CD4-positive, alpha-beta T cell treated with Interleukin-6 at 100 ng/mL for 8 hours (primary cell): ENCODE measurements at regions not wholly inside any gene's neighbourhood (a gene's known extent, or its start where the extent isn't known, plus 50 kb on each side); places are given as distances from the start of the nearest gene placed in this dataset.

ENCODE experiments used
- DNase-seq: peaks from one replicate; pipeline ENCODE4 v3.0.0-alpha.2; 2020; ENCODE audit warnings: mixed read lengths, low spot score

DNA sequence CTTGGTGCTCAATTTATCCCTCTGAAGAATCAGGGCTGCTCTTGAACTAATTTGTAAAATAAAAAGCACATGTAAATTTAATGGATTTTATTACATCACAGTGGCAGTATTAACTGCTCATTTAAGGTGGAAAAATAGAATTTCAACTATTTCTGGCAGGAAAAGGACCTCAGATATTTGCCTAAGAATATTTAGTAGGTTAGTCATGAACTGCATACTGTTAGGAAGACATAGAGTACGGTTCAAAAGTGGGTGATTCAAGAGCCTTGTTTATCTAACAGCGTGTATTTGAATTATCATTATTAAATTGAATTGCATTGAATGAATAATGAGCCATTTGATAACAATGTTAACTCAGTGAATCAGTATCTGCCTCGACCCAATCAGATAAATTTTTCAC, 248.8 kb upstream of the PBX1 start:
- DNase-seq, result no peak

DNA sequence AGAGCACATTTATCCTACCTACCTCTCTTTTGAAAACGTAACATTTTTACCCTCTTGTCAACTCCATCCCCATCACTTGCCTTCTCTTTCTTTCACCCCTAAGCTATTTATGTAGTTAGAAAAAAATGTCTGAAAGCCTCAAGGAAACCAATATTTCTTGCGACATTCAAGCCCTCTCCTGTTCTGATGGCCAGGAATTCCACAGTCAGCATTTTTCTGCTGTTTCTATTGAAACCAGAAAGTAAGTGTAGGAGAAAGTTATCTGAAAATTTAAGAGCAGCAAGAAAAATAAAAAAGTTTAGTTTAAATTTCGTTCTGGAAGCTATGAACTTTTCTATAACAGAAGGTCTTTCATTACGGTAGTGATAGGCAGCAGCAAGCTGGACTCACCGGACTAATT, 247.6 kb upstream of the PBX1 start:
- DNase-seq, result no peak

DNA sequence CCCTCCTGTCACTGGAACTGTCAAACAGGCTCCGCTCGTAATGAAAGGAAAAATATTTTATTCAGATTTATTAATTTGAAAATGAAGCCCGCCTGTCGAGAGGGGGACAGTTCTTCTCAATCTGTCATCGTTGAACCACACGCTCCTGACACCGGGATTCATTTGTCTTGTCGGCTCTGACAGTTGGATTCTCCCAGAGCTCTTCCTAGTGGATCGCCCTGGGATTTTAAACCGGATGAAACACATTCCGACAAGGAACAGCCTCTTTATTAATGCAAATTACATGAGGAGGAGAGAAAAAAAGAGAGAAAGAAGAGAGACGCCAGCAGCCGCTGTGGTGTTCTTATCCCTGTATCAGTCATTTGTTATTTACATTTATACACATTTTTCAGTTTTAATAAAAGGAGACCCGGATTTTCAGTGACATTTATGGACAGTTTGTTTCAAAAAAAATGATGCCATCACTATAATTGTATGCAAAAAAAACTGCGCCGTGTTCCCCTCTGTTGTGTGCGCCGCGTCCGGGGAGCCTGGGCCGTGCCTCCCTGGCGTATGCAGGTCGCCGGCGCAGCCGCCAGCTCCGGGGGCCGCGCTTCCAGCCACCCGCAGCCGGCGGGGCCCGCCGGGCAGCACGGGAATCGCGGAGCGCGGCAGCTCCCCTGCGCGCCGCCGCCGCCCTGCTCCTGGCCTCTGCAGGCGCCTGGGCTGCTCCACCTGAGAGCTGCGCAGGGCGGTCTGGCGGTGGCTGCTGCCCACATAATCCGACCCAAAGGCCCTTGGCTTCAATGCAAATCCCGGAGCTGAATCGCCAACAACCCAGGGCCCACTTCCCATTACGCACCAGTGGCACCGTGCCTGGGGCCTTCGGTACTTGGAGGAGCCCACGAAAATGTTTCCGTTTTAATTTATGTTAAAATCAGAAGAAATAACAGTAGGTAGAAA, 237.9 kb upstream of the PBX1 start:
- DNase-seq, result no peak

DNA sequence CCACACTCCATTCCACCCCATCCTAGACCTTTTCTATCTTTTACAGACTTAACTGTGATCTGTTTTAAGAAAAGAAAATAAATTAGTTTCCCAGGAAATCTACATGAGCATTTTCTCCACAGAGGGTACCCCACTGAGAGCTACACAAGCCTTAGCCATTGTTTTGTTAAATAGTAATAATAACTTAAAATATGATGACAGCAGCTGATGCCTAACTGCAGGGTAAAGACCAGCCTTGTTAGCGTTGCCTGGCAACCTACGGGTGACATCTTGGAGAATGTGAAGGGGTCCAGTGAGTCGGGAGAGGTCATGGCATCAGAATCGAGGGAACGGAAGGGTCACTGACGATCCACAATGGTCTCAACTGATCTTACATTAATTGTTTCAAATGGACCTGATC, 233.2 kb upstream of the PBX1 start:
- no peak for DNase-seq

DNA sequence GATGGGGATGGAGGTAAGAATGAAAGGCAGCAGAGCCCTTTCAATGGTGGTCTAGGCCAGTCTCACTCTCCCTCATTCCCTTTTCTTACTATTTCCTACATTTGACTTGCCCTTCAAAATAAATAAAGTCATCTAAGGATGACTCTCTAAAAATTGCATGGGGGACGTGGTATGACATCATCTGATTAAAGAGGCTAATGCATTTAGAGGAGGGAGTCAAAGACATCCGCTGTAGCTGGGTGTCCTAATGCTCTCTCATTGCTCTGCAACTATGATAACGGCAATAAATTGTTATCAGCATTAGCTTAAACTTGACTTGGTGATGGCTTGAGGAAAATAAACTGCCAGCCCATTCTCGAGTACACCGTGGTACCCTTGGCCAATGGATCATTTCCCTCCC, 225.6 kb upstream of the PBX1 start:
- DNase-seq, result no peak

DNA sequence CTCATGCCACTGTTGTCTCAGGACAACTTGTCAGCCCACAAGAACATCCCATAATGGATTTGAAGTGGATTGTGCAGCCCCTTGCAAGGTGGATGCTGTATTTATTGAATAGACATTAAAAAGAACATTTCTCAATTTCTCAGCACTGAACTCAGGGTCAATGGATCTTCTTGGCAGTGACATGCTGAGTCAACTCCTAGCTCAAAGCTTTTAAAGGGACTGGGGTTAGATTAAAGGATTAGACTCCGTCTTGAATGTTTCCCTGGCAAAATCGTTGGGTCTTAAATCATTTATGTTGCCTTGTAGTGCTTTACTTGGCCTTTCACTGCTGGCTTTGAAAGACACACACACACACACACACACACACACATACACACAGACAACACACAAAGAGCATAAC, 221.6 kb upstream of the PBX1 start:
- no peak for DNase-seq

DNA sequence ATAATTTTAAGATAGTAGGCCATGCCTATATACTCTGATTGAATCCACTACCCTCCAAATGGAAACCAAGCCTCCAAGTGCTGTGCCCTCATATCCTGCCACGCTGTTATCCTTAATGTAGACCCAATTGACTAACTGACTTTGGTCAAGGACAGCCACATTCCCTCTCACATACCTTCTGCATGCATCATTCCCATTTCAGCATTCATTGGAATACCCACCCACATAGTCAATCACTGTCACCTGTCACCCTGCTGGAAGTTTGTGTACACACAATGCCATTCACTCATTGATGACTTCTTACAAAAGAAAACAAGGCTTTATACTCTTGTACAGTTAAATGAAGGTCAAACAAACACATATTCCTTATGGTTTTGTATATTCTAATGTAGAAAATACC, 221.1 kb upstream of the PBX1 start:
- DNase-seq, result no peak

DNA sequence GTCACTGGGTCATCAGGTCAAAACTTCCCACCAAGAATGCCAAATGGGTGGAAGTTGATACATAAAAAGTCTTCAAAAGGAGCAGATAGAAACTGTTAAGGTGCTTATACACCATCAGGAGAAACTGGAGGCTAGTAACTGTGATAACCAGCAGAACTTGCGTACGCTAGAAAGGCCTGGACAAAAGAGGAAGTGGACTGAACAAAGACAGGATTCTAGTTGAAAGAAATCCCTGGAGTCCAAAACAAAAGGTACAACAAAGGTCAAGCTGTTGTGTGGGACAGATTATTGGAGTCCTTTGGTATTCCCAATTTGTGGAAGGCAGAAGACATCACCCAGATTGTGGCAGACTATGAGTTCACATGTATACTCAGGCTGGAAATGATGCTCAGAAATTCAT, 215.8 kb upstream of the PBX1 start:
- DNase-seq, result no peak

DNA sequence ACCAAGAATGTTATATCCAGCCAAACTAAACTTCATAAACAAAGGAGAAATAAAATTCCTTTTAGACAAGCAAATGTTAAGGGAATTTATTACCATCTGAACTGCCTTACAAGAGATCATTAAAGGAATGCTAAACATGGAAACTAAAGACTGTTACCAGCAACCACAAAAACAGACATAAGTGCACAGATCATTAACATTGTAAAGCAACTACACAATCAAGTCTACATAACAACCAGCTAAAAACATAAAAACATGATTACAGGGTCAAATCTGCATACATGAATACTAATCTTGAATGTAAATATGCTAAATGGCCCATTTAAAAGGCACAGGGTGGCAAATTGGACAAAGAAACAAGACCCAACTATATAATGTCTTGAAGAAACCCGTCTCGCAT, 211.0 kb upstream of the PBX1 start:
- DNase-seq, result no peak

DNA sequence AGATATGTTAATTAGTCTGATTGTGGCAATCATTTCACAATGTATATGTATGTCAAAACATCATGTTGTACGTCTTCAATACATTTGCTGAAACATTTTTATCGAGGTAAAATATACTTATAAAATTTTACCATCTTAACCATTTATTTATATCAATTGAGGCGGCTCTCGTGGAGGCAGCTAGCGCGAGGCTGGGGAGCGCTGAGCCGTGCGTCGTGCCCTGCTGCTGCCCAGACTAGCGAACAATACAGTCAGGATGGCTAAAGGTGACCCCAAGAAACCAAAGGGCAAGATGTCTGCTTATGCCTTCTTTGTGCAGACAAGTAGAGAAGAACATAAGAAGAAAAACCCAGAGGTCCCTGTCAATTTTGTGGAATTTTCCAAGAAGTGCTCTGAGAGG, 202.5 kb upstream of the PBX1 start:
- no peak for DNase-seq

DNA sequence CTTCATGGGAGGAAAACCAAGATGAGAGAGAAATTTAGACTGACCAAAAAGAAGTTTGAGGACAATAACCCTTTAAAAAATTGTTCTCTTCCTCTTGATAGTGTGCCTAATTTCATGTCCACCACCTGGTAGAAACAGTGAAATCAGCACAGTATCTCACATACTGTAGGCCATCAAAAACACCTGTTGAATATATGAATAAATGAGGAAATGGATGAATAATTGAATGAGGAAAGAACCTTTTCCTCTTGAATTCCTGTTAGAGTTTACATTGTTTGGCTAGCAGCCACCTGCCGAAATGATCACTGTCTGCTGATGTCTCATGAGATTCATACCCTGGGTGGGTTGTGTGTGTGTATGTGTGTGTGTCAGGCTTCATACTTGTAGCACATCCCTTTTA, 198.7 kb upstream of the PBX1 start:
- no peak for DNase-seq

DNA sequence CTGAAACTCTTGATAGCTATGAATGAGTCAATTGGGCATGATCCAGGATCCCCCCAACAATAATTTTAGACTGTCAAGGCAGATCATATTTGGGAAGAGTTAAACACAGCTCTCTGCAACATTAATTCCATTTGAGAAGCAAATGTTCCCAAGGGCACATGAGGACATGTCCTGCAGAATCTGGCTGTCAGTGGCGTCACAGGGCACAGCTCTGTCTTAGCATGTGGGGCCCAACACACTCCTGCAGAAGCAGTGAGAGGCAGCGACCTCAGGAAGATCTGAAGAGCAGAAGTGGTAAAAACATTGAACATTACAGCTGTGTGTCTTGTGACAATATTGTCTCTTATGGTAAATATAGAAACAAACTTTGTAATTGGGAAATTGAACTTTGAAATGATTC, 197.1 kb upstream of the PBX1 start:
- DNase-seq, result no peak

DNA sequence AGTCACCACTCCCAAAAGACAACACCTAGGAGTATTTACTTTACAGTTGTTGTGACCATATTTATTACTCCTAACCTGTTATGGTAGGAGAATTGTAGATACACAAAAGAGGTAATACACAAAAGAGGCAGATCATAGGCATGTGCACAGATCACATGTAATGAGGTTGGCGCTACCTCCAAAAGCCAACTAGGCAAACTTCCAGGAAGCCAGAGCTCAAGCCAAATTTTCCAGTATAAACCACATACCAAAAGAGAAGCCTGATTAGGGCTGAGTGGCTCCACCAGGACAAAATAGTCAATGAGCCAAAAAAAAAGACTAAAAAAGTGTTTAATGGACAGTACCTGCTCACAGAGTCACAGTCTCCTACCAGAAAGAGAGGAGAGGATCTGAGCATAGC, 195.0 kb upstream of the PBX1 start:
- no peak for DNase-seq

DNA sequence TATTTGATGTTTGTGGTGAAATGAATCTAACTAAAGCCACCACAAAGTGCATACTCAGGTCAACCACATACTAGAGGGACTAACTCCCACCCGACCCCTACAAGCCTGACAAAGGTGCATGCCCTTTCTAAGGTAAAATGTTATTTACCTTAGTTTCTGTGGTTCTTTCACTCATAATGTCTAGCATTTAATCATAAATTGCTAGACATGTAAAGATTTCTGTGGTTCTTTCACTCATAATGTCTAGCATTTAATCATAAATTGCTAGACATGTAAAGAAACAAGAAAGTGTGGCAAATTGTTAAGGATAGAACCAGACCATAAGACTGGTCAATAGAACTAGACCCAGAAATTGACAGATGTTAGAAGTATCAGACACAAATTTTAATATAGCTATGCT, 193.0 kb upstream of the PBX1 start:
- DNase-seq, result no peak

DNA sequence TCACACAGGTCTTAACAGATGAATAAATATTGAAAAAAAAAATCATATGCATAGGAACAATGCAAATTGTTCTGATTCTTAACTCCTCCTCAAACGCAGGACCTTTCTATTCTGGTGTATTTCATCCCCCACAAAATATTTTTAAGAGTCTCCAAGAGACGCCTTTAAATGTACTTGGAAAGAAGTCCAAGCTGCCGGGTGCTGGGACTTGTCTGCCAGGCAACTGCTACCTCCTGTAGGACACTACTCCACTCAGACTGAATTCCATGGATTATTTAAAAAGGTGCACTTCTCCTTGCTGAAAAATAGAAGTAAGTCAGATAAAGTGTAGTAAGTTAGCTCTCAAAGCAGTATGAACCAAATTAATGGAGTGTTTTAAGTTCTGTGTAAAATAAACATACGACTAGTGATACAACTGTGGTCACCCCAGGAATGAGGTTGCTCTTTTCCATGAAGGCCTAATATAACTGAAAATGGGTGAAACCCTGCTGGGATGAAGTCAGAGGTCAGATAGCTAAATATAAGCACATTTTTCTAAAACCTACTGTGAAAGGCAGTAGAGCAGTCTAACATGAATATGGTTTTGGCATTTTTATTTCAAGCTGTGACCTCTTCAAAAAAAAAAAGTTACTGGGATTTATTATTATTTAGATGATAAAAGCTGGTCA, 189.2 kb upstream of the PBX1 start:
- DNase-seq, result no peak

DNA sequence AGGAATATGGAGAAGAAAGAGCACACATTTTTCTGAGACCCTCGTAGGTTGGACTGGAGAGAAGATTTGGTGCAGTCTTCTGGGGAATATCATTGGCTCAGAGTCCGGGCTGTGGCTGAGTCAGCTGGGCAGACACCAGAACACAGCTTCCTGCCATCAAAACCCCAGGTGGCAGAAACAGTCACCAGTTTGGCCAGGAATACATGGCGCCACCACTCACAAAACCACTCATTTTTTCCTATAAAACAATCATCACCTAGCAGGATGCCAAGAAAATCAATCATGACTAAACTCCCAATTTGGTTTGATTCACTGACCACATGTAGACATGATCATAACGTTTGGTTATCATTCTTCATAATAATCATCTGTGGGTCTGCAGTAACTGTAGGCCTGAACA, 178.1 kb upstream of the PBX1 start:
- no peak for DNase-seq

DNA sequence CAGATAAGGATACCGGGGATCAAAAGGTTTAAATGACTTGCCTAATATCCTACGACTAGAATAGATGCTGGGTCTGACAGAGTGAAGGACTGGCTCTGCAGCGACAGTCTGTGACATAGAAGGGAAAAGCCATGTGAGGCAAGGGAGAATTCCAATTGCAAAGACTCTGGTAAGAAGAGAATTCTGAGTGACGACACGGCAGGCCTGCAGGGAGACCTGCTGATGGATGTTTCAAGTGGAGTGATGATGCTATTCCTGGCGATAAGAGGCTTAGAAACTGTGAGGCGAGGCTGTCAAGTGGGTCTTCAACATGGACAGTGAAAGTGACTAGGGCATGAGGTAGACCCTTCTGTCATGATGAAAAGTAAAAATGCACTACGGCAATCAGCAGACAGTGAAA, 176.6 kb upstream of the PBX1 start:
- no peak for DNase-seq

DNA sequence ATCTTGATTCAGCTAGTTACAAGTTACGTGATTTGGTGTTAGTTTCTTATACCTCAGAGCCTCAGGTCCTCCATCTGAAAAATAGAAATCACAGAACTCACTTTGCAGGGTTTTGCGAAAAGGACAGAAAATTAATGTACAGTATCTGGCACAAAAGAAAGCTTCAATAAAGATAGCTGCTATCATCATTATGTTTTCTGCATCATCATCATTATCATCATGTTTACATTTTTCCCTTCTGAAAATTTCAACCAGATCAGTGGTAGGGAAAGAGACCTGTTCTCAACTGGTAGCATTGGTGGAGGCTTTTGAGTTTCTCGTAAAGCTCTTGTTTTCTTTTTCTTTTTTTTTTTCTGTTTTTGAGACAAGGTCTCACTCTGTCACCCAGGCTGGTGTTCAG, 174.7 kb upstream of the PBX1 start:
- no peak for DNase-seq

DNA sequence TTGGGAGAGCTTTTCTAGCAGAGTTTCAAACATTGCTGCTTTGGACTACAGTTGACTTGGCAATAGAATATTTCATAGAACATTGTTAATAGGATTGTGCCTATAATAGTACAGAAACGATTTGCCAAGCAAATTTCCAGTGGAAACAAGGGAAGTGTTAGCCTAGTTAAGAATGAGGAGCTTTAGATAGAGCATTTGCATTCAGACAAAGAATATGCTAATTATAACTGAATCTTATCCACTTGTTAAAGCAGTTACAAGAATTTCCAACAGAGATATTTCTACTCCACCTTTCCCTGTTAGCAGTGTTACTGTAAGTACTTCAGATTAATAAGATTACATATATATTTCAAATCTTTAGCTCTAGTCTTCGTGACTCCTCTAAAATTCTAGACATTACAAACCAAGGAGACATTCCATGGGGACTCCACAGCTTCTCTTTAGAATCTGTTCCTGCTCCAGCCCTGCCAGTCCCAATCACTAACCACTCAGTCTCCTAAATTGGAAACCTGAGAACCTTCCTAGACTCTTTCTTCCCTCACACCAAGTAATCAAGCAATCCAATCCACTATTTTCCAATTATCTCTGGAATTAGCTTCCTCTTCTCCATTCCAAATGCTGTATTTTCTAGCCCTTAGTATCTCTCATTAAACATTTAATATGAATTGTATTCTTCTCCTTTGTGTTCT, 141.8 kb upstream of the PBX1 start:
- no peak for DNase-seq

DNA sequence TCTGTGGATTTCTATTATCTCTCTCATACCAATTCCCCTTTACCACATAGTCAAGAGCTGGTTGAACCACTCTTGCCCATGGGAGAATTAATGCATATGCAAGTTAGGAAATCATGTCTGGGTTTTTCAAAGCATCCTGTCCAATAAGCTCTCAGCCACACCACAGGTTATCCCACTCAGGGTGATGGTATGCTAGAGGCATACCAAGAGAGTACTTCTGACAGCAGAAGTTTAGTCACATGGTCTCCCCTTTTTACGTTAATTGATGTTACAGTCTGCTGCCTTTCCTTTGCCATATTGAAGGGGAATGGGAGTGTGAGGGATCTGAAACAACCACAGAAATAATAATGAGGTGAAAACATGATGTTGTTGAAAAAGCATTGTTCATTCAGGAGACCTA, 135.8 kb upstream of the PBX1 start:
- no peak for DNase-seq

DNA sequence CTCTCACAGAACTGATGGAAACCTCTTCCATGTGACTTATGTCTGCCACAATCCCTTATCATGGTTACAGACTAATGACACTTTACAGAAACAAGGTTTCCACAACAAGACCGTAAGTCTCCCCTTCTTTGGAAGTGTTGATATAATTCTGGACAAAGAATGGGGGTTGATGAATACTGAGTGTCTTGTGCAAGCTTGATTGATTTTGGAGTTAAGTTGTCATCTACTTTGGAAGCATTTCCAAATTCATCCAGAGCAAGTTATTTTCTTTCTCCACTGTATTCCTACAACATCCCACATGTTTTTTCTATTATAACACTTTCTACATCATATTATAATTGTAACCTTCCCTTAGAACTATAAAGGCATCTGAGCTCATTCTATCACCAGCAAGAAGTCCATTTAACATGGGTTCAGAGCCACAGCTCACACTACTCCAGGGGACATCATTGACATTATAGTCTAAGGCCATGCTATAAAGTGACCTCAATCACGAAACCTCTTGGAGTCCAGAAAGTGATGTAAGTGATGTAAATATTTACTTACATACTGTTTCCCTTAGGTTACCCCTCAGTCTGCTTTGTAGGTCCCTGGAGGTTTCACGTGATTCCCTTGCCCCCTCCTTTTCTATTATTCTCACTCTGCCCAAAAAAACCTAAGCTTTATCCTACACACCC, 125.7 kb upstream of the PBX1 start:
- no peak for DNase-seq

DNA sequence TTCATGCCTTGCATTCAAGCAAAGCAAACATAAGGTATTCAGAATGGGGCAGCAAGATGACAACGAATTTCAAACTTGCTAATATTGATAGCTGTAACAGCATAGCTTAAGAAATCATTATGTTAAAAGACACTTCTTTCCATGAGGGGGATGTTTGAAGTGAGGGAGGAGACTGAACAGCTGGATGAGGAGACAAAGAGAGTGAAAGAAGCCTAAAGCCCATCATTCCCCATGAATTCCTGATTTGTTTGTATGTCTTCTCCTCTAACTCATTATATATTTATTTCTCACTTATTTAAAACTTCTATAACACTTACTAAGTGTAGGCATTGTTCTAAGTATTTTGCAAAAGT, 125.2 kb upstream of the PBX1 start:
- no peak for DNase-seq

DNA sequence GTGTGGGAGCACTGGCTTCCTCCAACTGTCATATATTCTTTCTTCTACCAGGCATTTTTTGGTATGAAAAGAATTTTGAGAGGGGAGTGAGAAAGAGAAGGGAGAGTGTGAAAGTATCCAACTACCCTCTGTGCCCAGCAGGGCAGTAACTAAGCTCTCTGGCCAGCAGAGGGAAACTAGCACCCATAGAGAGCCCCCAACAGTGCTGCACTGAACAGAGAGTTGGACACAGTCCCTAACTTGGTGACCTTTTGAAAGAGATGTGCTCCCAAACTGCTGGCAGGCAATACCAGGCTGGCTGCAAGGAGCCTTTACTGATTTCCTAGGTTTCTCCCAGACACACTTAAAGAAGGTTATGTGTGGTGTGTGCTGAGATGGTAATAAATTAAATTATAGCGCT, 118.8 kb upstream of the PBX1 start:
- DNase-seq, result no peak
